GM12865 (cell line): ENCODE measurements at regions not wholly inside any gene's neighbourhood (a gene's known extent, or its start where the extent isn't known, plus 50 kb on each side); places are given as distances from the start of the nearest gene placed in this dataset.

Experiments
- DNase-seq: peaks from one replicate; pipeline ENCODE4 v3.0.0; 2010; ENCODE audit warnings: low read depth
- H3K4me3 ChIP-seq: 2 replicates; pipeline ENCODE4 v1.5.1; 2011; ENCODE audit warnings: mild to moderate bottlenecking, low read depth, low read length, control low read depth
- CTCF ChIP-seq: IDR thresholded peaks from 2 replicates; pipeline ENCODE4 v1.5.1; 2011; ENCODE audit warnings: low read length, control low read depth, low read depth, inconsistent platforms; ENCODE audit not compliant: insufficient read depth; ENCODE audit errors: missing control alignments

- TF ChIP-seq CTCF = no peak
- DNase-seq = no peak
- H3K4me3 ChIP-seq = no peak overlapping the region
Measured at GRCh38 chr5:93278896-93279295, 302.1 kb downstream of the NR2F1-AS1 start.

GRCh38 chr5:93277051-93277450, 304.0 kb downstream of the NR2F1-AS1 start:
- DNase-seq = no peak
- no peak overlapping the region for H3K4me3 ChIP-seq
- TF ChIP-seq CTCF = no peak

- no peak overlapping the region for H3K4me3 ChIP-seq
- no peak for TF ChIP-seq CTCF
- DNase-seq = no peak
Measured at GRCh38 chr5:93275376-93275775, 305.6 kb downstream of the NR2F1-AS1 start.

- no peak for DNase-seq
- H3K4me3 ChIP-seq = no peak overlapping the region
- TF ChIP-seq CTCF = no peak
Measured at GRCh38 chr5:93274291-93274690, 306.7 kb downstream of the NR2F1-AS1 start.

GRCh38 chr5:93273176-93273575, 307.8 kb downstream of the NR2F1-AS1 start:
- DNase-seq = no peak
- no peak overlapping the region for H3K4me3 ChIP-seq
- TF ChIP-seq CTCF = no peak

- no peak overlapping the region for H3K4me3 ChIP-seq
- no peak for TF ChIP-seq CTCF
- DNase-seq = no peak
Measured at GRCh38 chr5:93272108-93272507, 308.9 kb downstream of the NR2F1-AS1 start.

- no peak for TF ChIP-seq CTCF
- H3K4me3 ChIP-seq = no peak overlapping the region
- DNase-seq = no peak
Measured at GRCh38 chr5:93267736-93268135, 313.3 kb downstream of the NR2F1-AS1 start.
